ENCODE measurements at regions not wholly inside any gene's neighbourhood (a gene's known extent, or its start where the extent isn't known, plus 50 kb on each side); places are given as distances from the start of the nearest gene placed in this dataset.
"Not testable (repeated sequence)": the region's sequence is repeated elsewhere in the genome, so short reads cannot be mapped to it uniquely, and the experiment has no call there.

DNA sequence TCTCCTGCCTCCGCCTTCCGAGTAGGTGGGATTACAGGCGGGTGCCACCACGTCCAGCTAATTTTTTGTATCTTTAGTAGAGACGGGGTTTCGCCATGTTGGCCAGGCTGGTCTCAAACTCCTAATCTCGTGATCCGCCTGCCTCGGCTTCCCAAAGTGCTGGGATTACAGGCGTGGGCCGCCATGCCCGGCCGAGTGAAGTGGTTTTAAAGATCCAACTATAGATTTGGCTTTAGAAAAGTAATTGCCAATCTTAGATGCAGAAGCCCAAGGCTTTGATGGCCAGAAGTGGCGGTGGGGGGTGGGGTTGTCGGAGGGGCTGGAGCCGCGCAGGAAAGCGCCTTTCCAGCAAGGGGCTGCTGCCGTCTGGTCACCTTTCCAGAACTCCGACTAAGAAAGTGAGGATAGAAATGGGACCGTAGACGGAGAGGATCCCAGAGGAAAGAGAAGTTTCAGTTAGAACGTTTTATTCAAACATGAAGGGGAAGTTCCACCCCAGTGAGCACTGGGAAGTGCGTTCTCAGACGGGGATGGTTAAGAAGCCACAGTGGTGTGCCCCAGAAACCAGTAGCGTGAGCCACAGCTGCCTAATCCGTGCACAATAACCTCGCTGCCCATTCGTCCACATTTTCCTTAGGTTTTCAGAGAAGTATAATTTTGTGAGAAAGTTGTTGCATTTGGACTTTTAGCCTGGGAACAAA lies 69.7 kb downstream of the DLL1 start:
- no peak for DNase-seq (ENCODE audit: insufficient read length, low spot score)
- TF ChIP-seq POU2F2 (IDR thresholded peaks at IDR 0.05; ENCODE audit: low read depth, low read length) (no peak), SPI1 (IDR thresholded peaks at IDR 0.05; ENCODE audit: low read depth, low read length) (no peak), POLR2A (IDR thresholded peaks at IDR 0.05; ENCODE audit: low read depth, low read length) (no peak), POLR2AphosphoS5 (IDR thresholded peaks at IDR 0.05; ENCODE audit: low read depth, low read length) (no peak), TAF1 (IDR thresholded peaks at IDR 0.05; ENCODE audit: low read depth, low read length) (no peak), PAX5 (IDR thresholded peaks at IDR 0.05; ENCODE audit: insufficient read depth, low read length, severe bottlenecking) (no peak)
- no peak for FAIRE-seq

DNA sequence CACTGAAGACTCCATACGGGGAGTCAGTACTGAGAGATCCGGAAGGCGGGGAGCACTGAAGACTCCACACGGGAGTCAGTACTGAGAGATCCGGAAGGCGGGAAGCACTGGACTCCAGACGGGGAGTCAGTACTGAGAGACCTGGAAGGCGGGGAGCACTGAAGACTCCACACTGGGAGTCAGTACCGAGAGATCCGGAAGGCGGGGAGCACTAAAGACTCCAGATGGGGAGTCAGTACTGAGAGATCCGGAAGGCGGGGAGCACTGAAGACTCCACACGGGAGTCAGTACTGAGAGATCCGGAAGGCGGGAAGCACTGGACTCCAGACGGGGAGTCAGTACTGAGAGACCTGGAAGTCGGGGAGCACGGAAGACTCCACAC lies 77.2 kb downstream of the DLL1 start:
- DNase-seq (ENCODE audit: insufficient read length, low spot score); FAIRE-seq: not testable (repeated sequence)

DNA sequence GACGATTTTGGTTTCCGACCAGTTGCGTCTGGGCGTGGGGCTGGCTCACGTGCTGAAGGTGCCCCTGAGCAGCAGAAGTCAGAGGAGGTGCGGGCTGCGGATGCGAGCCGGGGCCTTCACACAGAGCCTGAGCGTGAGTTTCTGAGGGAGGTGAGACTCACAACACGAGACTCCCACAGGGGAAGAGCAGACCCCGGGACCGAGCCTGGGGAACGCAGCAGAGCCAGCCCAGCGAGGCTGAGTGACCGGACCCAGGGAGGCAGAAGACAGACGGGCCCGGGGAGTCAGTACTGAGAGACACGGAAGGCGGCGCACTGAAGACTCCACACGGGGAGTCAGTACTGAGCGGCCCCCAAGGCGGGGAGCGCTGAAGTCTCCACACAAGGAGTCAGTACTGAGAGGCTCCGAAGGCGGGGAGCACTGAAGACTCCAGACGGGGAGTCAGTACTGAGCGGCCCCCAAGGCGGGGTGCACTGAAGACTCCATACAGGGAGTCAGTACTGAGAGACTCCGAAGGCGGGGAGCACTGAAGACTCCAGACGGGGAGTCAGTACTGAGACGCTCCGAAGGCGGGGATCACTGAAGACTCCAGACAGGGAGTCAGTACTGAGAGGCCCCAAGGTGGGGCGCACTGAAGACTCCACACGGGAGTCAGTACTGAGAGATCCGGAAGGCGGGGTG lies 77.8 kb downstream of the DLL1 start:
- no peak for FAIRE-seq
- TF ChIP-seq PAX5 (IDR thresholded peaks at IDR 0.05; ENCODE audit: insufficient read depth, low read length, severe bottlenecking) (no peak), POLR2AphosphoS5 (IDR thresholded peaks at IDR 0.05; ENCODE audit: low read depth, low read length) (no peak), POU2F2 (IDR thresholded peaks at IDR 0.05; ENCODE audit: low read depth, low read length) (no peak), SPI1 (IDR thresholded peaks at IDR 0.05; ENCODE audit: low read depth, low read length) (no peak), TAF1 (IDR thresholded peaks at IDR 0.05; ENCODE audit: low read depth, low read length) (no peak), POLR2A (IDR thresholded peaks at IDR 0.05; ENCODE audit: low read depth, low read length) (no peak)
- no peak for DNase-seq (ENCODE audit: insufficient read length, low spot score)

DNA sequence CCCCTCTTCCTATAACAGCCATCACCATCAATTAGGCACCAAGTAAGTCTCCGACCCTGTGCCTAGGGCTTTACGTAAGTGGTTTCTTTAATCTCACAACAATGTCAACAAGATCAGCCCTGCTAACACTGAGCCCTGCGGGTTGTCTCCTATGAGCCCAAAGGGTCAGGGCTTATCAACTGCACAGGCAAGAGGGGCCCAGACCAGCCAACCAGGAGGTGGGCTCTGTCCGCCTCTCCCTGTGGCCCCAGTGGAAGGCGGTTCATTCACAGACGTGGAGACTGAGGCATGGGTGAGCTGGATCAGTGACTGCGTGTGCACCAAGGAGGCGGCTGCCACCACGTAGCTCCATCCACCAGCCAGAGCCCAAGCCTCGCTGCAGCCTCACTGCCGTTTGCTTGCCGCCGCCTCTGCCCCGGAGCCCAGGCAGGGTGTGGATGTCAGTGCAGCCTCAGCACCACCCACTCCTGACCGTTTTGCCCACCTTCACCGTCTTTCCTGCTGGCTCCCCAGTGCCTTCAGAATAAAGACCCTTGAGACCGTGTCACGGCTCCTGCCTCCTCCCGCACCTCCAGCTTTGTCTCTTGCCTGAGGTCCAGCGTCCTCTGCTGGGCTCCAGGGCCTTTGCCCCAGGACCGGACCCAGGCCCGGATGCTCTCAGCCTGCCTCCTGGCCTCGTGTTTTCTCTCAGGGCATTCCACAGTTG lies 78.7 kb downstream of the DLL1 start:
- DNase-seq (ENCODE audit: insufficient read length, low spot score), result no peak
- TF ChIP-seq POLR2AphosphoS5 (IDR thresholded peaks at IDR 0.05; ENCODE audit: low read depth, low read length) (no peak), POU2F2 (IDR thresholded peaks at IDR 0.05; ENCODE audit: low read depth, low read length) (no peak), TAF1 (IDR thresholded peaks at IDR 0.05; ENCODE audit: low read depth, low read length) (no peak), PAX5 (IDR thresholded peaks at IDR 0.05; ENCODE audit: insufficient read depth, low read length, severe bottlenecking) (no peak), SPI1 (IDR thresholded peaks at IDR 0.05; ENCODE audit: low read depth, low read length) (no peak), POLR2A (IDR thresholded peaks at IDR 0.05; ENCODE audit: low read depth, low read length) (no peak)
- FAIRE-seq, result no peak

GRCh38 chr6:170211404-170212025 lies 79.4 kb downstream of the DLL1 start:
- TF ChIP-seq PAX5 (IDR thresholded peaks at IDR 0.05; ENCODE audit: insufficient read depth, low read length, severe bottlenecking) (no peak), TAF1 (IDR thresholded peaks at IDR 0.05; ENCODE audit: low read depth, low read length) (no peak), POLR2A (IDR thresholded peaks at IDR 0.05; ENCODE audit: low read depth, low read length) (no peak), POU2F2 (IDR thresholded peaks at IDR 0.05; ENCODE audit: low read depth, low read length) (no peak), SPI1 (IDR thresholded peaks at IDR 0.05; ENCODE audit: low read depth, low read length) (no peak), POLR2AphosphoS5 (IDR thresholded peaks at IDR 0.05; ENCODE audit: low read depth, low read length) (no peak)
- no peak for DNase-seq (ENCODE audit: insufficient read length, low spot score)
- FAIRE-seq, result no peak

GRCh38 chr6:170210651-170211403 lies 80.1 kb downstream of the DLL1 start:
- no peak for FAIRE-seq
- TF ChIP-seq PAX5 (IDR thresholded peaks at IDR 0.05; ENCODE audit: insufficient read depth, low read length, severe bottlenecking) (no peak), POLR2AphosphoS5 (IDR thresholded peaks at IDR 0.05; ENCODE audit: low read depth, low read length) (no peak), TAF1 (IDR thresholded peaks at IDR 0.05; ENCODE audit: low read depth, low read length) (no peak), POLR2A (IDR thresholded peaks at IDR 0.05; ENCODE audit: low read depth, low read length) (no peak), POU2F2 (IDR thresholded peaks at IDR 0.05; ENCODE audit: low read depth, low read length) (no peak), SPI1 (IDR thresholded peaks at IDR 0.05; ENCODE audit: low read depth, low read length) (no peak)
- no peak for DNase-seq (ENCODE audit: insufficient read length, low spot score)

GRCh38 chr6:170210026-170210390 lies 80.9 kb downstream of the DLL1 start:
- TF ChIP-seq POLR2A (IDR thresholded peaks at IDR 0.05; ENCODE audit: low read depth, low read length) (no peak), PAX5 (IDR thresholded peaks at IDR 0.05; ENCODE audit: insufficient read depth, low read length, severe bottlenecking) (no peak), POU2F2 (IDR thresholded peaks at IDR 0.05; ENCODE audit: low read depth, low read length) (no peak), POLR2AphosphoS5 (IDR thresholded peaks at IDR 0.05; ENCODE audit: low read depth, low read length) (no peak), TAF1 (IDR thresholded peaks at IDR 0.05; ENCODE audit: low read depth, low read length) (no peak), SPI1 (IDR thresholded peaks at IDR 0.05; ENCODE audit: low read depth, low read length) (no peak)
- no peak for FAIRE-seq
- no peak for DNase-seq (ENCODE audit: insufficient read length, low spot score)

DNA sequence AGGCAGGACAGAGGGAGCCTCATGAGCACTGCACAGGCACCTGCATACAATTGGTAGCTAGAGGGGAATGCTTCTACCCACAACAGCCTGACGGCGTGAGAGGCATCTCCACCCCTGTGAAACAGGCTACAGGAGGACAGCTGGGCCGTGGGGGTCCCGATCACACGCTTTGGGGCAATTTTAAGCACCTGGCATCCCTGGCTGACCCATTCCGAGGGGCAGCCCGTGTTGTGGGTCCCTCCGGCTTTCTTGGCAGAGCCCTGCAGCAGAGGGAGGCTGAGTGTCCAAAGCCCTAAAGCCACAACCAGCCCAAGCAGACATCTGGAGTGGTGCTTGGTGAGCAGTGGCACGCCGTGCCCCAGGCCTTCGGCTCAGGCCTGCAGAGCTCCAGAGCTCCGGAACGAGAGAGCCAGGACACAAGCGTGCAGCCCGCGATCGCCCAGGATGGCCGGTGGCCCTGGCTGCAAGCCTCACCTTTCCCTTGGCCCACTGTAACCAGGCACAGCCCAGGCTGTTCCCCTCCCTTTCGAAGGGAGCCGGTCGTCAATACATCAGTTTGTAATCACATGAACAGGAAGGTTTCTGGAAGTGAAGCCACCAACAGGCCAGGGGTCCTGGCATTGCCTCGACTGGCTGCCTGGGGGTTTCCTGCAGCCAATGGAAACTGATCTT lies 81.4 kb downstream of the DLL1 start:
- no peak for TF ChIP-seq POLR2AphosphoS5 (IDR thresholded peaks at IDR 0.05; ENCODE audit: low read depth, low read length)
- no peak for TF ChIP-seq POU2F2 (IDR thresholded peaks at IDR 0.05; ENCODE audit: low read depth, low read length)
- TF ChIP-seq TAF1 (IDR thresholded peaks at IDR 0.05; ENCODE audit: low read depth, low read length), result no peak
- DNase-seq (ENCODE audit: insufficient read length, low spot score) (no peak), FAIRE-seq (no peak)
